ENCODE measurements at regions not wholly inside any gene's neighbourhood (a gene's known extent, or its start where the extent isn't known, plus 50 kb on each side); places are given as distances from the start of the nearest gene placed in this dataset.
"Not testable (repeated sequence)": the region's sequence is repeated elsewhere in the genome, so short reads cannot be mapped to it uniquely, and the experiment has no call there.

DNA sequence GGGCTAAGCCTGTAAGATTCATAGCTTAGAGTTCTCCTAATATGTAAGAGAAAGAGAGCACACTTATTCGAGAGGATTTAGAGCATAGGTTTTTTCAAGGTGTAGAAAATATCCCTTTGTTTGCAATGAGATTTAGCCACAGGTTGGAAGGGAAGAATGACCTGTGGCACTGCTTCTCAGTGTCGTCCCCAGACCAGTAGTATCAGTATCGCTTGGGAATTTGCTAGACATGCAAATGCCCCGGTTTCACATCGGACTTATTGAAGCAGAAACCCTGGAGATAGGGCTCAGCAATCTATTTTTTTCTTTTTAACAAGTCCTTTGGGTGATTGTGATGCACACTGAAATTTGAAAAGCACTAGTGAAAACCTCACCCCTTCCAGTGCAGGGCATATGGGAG lies 362.6 kb upstream of the C11orf87 start:
- H3K4me3 ChIP-seq (replicated peaks in 1 of 2; ENCODE audit: low read depth in 2 of 2, low read length in 2 of 2) = no peak overlapping the region
- TF ChIP-seq, protein P1, sequence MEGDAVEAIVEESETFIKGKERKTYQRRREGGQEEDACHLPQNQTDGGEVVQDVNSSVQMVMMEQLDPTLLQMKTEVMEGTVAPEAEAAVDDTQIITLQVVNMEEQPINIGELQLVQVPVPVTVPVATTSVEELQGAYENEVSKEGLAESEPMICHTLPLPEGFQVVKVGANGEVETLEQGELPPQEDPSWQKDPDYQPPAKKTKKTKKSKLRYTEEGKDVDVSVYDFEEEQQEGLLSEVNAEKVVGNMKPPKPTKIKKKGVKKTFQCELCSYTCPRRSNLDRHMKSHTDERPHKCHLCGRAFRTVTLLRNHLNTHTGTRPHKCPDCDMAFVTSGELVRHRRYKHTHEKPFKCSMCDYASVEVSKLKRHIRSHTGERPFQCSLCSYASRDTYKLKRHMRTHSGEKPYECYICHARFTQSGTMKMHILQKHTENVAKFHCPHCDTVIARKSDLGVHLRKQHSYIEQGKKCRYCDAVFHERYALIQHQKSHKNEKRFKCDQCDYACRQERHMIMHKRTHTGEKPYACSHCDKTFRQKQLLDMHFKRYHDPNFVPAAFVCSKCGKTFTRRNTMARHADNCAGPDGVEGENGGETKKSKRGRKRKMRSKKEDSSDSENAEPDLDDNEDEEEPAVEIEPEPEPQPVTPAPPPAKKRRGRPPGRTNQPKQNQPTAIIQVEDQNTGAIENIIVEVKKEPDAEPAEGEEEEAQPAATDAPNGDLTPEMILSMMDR (IDR thresholded peaks at IDR 0.05; ENCODE audit: low read depth, low read length) = no peak
- no peak for DNase-seq (ENCODE audit: low read depth in 2 of 2)

- no peak for DNase-seq (ENCODE audit: low read depth in 2 of 2)
- TF ChIP-seq, protein P1 (IDR thresholded peaks at IDR 0.05; ENCODE audit: low read depth, low read length) = no peak
Observed at GRCh38 chr11:109061394-109061793, 360.6 kb upstream of the C11orf87 start.

DNA sequence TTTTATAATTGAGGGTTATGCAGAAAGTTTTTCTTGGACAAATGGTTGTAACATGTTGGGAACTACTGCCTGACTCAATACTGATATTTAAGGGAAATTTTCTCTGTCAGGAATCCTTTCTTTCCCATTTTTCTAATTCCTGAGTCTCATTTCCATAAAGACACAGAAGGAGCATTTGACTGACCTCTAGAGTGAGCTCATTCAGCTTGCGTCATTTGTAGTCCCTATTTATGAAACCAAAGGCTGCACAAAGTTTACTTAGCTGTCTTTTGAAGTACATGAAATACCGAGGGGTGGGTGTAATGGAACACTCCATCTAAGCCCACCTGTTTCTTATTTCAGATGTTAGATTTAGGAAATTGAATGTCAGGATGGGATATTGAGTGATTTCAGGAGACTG lies 359.5 kb upstream of the C11orf87 start:
- TF ChIP-seq, protein P1 (IDR thresholded peaks at IDR 0.05; ENCODE audit: low read depth, low read length) = no peak
- DNase-seq (ENCODE audit: low read depth in 2 of 2) = peak; percentile 36 to 45

More at GRCh38 chr11:109061394-109061793, 360.6 kb upstream of the C11orf87 start:
- no peak overlapping the region for H3K4me3 ChIP-seq (replicated peaks in 1 of 2; ENCODE audit: low read depth in 2 of 2, low read length in 2 of 2)

DNA sequence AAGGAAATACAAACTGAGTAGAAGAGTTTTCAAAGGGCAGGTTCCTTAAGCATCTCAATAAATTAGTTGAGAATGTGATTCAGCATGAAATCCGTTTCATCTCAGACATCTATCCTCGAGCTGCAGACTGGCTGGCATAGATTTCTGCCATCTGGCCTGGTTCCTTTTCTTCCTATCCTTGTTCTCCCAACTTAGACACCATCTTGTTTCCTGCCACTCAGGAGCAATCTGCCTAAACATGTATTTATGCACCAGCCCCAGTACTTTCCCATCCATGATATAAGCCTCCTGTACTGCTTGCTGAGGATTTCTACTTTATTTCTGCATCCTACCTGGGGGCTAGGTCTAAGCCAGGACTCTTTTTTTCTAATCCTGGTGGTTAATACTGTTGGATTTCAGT lies 359.1 kb upstream of the C11orf87 start:
- no peak overlapping the region for H3K4me3 ChIP-seq (replicated peaks in 1 of 2; ENCODE audit: low read depth in 2 of 2, low read length in 2 of 2)
- no peak for DNase-seq (ENCODE audit: low read depth in 2 of 2)
- TF ChIP-seq, protein P1 (IDR thresholded peaks at IDR 0.05; ENCODE audit: low read depth, low read length) = no peak

More for the DNA sequence above, 359.5 kb upstream of the C11orf87 start:
- H3K4me3 ChIP-seq (replicated peaks in 1 of 2; ENCODE audit: low read depth in 2 of 2, low read length in 2 of 2) = no peak overlapping the region

- not testable (repeated sequence) for DNase-seq (ENCODE audit: low read depth in 2 of 2); H3K4me3 ChIP-seq (replicated peaks in 1 of 2; ENCODE audit: low read depth in 2 of 2, low read length in 2 of 2)
Observed at GRCh38 chr11:109064618-109065311, 357.2 kb upstream of the C11orf87 start.

DNA sequence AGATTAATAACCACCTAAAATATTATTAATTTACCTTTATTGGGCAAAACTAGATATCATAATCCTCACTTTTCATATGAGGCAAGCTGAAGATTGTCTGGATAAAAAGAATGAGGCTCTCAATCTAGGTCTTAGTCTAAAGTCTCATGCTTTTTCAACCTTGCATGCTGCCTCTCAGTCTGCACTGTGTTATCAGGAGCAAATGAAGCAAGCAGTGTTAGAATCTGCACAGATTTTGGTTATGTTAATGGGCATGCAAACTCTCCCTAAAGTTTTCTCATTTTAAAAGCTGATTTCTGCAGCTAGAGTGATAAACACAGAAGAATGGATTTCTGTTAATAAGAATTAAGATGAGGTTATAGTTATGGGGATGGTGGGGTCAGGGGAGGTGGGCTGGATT lies 350.7 kb upstream of the C11orf87 start:
- TF ChIP-seq, protein P1 (IDR thresholded peaks at IDR 0.05; ENCODE audit: low read depth, low read length) = no peak
- no peak for DNase-seq (ENCODE audit: low read depth in 2 of 2)
- no peak overlapping the region for H3K4me3 ChIP-seq (replicated peaks in 1 of 2; ENCODE audit: low read depth in 2 of 2, low read length in 2 of 2)

DNA sequence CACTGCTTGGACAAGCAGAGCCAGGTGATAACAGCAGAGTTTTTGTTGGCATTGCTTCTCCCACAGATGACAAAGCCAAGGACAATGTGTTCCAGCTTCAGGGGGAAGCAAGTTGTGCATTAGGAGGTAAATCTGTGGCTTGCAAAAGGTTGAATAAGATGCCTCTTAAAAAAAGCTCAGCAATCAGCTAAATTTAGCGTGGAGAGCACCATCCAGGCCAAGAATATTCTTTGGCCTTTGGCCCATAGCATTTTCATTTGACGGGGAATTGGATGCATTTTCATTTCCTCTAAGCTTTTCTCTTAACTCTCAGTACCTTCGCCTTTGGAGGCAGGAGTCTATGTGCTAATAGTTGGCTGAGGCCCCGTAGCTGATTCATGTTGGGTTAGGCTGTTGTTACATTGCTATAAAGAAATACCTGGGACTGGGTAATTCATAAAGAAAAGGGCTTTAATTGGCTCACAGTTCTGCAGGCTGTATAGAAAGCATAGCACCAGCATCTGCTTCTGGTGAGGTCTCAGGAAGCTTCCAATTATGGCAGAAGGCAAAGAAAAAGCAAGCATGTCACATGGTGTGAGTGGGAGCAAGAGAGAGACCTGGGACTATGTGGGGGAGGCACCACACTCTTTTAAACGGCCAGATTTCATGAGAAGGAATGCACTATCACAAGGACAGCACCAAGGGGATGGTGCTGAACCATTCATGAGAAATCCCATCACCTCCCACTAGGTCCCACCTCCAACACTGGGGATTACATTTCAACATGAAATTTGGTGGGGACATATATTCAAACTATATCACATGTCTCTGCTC lies 350.1 kb upstream of the C11orf87 start:
- H3K4me3 ChIP-seq (replicated peaks in 1 of 2; ENCODE audit: low read depth in 2 of 2, low read length in 2 of 2) = no peak overlapping the region
- TF ChIP-seq, protein P1 (IDR thresholded peaks at IDR 0.05; ENCODE audit: low read depth, low read length) = no peak
- peak; percentile 89 to 95 for DNase-seq (ENCODE audit: low read depth in 2 of 2)

Data from cardiac fibroblast (primary cell).